Tibial nerve (tissue), 4 donors: ENCODE measurements at regions not wholly inside any gene's neighbourhood (a gene's known extent, or its start where the extent isn't known, plus 50 kb on each side); places are given as distances from the start of the nearest gene placed in this dataset.

Experiments
- EP300 ChIP-seq, 2 donors: sonication (generic); formaldehyde crosslinking; IDR thresholded peaks; one replicate each; pipeline ENCODE4 v1.6.1; 2017; ENCODE audit warnings: antibody characterized with exemption in 2 of 2, mild to moderate bottlenecking in 1 of 2
- TF ChIP-seq, protein P1 (sequence below), 5 experiments: fragments of 200-600 bp in 3 of 5; fragments of 450-650 bp in 2 of 5; sonication (generic) in 3 of 5; IDR thresholded peaks; one replicate each; pipeline ENCODE4 v1.5.1; 2016 to 2019; ENCODE audit warnings: antibody characterized with exemption in 5 of 5, mild to moderate bottlenecking in 3 of 5, moderate library complexity in 2 of 5

DNA sequence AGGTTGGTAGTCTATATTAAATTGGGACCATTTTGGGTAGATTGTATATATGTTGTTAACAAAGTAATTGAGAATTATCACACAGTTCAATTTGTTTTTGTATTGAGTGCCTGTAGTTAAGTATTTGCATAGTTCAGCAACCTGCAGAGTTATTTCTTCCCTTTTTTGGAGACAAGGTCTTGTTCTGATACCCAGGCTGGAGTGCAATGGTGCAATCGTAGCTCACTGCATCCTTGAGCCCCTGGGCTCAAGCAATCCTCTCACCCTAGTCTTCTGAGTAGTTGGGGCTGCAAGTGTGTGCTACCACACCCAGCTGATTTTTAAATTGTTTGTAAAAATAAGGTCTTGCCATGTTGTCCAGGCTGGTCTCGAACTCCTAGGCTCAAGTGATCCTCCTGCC, 250.5 kb downstream of the UTRN start:
- TF ChIP-seq, protein P1, sequence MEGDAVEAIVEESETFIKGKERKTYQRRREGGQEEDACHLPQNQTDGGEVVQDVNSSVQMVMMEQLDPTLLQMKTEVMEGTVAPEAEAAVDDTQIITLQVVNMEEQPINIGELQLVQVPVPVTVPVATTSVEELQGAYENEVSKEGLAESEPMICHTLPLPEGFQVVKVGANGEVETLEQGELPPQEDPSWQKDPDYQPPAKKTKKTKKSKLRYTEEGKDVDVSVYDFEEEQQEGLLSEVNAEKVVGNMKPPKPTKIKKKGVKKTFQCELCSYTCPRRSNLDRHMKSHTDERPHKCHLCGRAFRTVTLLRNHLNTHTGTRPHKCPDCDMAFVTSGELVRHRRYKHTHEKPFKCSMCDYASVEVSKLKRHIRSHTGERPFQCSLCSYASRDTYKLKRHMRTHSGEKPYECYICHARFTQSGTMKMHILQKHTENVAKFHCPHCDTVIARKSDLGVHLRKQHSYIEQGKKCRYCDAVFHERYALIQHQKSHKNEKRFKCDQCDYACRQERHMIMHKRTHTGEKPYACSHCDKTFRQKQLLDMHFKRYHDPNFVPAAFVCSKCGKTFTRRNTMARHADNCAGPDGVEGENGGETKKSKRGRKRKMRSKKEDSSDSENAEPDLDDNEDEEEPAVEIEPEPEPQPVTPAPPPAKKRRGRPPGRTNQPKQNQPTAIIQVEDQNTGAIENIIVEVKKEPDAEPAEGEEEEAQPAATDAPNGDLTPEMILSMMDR (IDR thresholded peaks at IDR 0.05) = no peak
- TF ChIP-seq EP300 (IDR thresholded peaks at IDR 0.05) = no peak
